ENCODE measurements at regions not wholly inside any gene's neighbourhood (a gene's known extent, or its start where the extent isn't known, plus 50 kb on each side); places are given as distances from the start of the nearest gene placed in this dataset.

- TF ChIP-seq CTCF (conservative IDR thresholded peaks at IDR 0.05; ENCODE audit: control insufficient read depth, insufficient read depth, low read depth, low read length), result no peak
- DNase-seq (ENCODE audit: low read depth), result no peak
- H3K4me3 ChIP-seq (ENCODE audit: control insufficient read depth, low read depth, low read length), result no peak overlapping the region
Observed at GRCh38 chr1:11338284-11338924, 65.4 kb downstream of the UBIAD1 start.

DNA sequence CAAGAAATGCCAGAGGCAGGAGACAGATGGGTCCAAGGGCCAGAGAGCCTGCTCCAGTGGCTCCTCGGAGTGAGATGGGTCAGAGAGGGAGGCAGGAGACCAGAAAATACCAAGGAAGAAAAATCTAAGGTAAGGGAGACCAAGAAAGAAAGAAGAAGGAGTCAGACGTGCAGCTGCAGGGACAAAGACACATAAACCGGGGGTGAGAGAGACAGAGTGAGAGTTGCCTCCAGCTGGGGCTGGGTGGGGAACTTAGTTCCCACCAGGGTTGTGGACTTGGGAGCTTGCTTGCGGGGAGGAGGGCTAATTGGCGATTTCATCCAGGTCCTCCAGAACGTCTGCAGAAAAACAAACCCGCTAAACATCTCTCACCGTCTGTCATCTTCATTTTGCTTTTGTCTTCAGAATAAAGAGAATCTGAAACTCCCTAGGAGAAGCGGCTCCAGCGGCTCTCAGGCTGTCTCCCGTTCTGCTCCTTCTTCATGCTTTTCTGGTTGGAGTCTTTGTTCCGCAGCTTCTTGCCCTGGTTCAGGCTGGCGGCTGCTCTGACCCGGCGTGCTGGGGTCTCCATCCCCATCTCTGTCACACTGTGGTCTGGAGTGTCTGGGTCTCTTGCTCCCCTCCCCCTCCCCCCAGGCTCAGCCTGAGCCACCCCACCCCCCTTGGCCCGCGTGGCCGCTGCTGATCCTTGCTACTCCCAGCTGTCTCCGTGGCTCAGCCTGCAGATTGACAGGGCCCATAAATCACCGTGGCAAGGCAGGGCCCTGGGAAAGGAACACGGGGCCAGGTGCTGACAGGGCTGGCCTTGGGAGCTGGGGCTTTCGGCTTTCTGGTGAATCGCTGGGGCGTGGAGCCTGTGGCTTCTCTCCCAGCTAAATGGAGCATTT lies 66.6 kb downstream of the UBIAD1 start:
- DNase-seq (ENCODE audit: low read depth), result no peak
- H3K4me3 ChIP-seq (ENCODE audit: control insufficient read depth, low read depth, low read length), result no peak overlapping the region

DNA sequence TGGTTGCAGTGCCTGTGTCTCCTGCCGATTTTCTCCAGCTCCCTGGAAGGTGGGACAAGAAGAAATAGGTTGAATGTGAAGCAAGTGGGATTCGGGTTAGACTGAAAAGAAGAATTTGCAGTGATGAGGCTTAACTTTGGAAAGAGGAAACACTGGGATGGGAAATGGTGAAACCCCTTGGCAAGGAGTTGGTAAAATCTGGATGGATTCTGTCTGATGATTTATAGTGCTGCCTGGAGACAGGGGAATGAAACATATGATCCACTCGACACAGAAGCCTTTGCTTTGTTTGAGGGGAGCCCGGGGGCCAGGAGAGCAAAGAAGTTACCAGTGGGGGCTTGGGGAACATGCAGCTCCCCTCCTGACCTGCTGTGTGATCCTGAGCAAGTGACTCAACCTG lies 67.2 kb downstream of the UBIAD1 start:
- no peak for TF ChIP-seq CTCF (conservative IDR thresholded peaks at IDR 0.05; ENCODE audit: control insufficient read depth, insufficient read depth, low read depth, low read length)

More for the DNA sequence above, 66.6 kb downstream of the UBIAD1 start:
- no peak for TF ChIP-seq CTCF (conservative IDR thresholded peaks at IDR 0.05; ENCODE audit: control insufficient read depth, insufficient read depth, low read depth, low read length)

DNA sequence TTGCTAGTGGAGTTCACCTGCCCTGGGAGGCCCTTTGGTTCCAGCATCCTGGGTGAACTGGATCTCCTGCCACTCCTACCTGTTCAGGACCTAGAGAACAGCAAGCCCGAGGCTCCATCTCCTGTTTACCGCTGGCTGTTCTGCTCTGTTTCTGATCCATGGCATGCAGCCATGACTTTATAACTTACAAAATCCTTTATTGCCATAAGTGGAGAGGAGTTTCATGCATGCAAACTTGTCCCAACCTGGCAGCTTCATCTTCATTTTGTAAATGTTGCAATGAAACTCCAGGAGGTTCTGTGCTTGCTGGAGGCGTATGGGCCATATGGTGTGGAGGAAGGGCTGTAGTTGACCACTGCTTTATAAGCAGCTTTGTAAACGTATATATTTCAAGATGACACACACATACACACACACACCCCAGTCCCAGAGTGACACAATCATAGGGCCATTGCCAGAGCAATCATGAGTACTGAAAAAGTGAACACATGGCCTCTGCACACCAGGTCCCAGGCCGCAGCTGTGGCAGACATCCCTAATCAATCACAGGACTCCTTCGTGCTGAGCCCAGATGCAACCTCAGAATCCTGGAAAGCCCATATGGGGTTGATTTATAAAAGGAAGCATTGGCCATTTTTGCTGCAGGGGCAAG lies 69.0 kb downstream of the UBIAD1 start:
- DNase-seq (ENCODE audit: low read depth), result peak; percentile 40
- H3K4me3 ChIP-seq (ENCODE audit: control insufficient read depth, low read depth, low read length), result no peak overlapping the region
- TF ChIP-seq CTCF (conservative IDR thresholded peaks at IDR 0.05; ENCODE audit: control insufficient read depth, insufficient read depth, low read depth, low read length), result no peak

More for the DNA sequence above, 67.2 kb downstream of the UBIAD1 start:
- no peak overlapping the region for H3K4me3 ChIP-seq (ENCODE audit: control insufficient read depth, low read depth, low read length)
- no peak for DNase-seq (ENCODE audit: low read depth)

DNA sequence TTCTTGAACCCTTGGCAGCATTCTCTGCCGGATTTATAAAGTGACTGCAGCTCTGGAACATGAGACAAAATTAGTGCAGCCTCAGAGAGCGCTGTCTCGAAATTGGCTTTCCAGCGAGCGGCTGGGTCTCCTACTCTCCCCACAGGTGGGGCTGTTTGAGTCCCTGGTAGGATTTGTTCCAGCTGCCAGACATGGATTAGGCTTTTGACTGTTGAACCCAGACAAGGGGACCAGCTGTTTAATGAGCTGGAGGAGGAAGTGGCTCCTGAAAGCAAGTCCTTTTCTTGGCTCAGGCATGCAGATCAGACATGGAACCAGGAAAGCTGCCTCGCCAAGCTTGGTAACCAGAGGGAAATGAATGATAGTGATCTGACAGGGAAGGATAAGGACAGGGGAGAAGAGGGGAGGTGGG lies 69.6 kb downstream of the UBIAD1 start:
- H3K4me3 ChIP-seq (ENCODE audit: control insufficient read depth, low read depth, low read length), result no peak overlapping the region
- no peak for TF ChIP-seq CTCF (conservative IDR thresholded peaks at IDR 0.05; ENCODE audit: control insufficient read depth, insufficient read depth, low read depth, low read length)
- no peak for DNase-seq (ENCODE audit: low read depth)

DNA sequence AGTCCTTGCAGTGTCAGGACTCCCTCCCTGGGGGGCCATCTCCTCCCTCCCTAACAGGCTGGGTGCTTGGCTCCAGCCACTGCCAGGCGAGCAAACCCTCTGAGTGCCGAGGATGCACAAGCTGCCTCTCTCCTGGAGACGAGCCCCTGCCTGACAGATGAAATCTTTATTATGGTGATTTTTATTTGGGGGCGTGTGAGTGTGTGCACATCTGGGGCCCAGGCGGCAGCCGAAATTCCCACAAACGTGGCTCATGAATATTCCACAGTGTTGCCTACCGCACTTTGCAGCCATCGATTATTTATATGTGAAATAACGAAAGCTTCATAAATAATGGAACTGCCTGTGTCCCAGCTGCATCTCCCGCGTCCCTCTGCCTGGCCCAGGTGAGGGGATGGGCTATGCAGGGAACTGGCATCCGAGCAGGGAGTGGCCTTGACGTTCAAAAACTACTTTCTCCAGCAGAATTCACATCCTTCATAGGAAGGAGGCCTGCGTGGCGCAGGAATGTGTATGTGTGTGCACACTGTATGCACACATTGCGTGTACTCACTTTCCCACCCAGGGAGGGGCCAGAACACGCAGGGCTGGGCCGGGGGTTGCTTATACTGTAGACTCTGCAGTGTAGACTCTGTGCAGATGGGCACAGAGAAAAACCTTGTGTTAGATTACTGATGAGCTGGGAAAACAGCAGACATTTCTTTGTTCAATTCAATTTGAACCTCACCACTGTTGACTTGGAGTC lies 73.1 kb downstream of the UBIAD1 start:
- TF ChIP-seq CTCF (conservative IDR thresholded peaks at IDR 0.05; ENCODE audit: control insufficient read depth, insufficient read depth, low read depth, low read length), result no peak
- no peak overlapping the region for H3K4me3 ChIP-seq (ENCODE audit: control insufficient read depth, low read depth, low read length)
- no peak for DNase-seq (ENCODE audit: low read depth)
